ENCODE measurements at regions not wholly inside any gene's neighbourhood (a gene's known extent, or its start where the extent isn't known, plus 50 kb on each side); places are given as distances from the start of the nearest gene placed in this dataset.

- peaks cover 0 to 4% (median 0%) of the 10 kb centered on the region in 3 donors for H3K27me3 ChIP-seq (ENCODE audit: control insufficient read depth in 3 of 3, insufficient read depth in 3 of 3, low read length in 2 of 3)
- H3K9me3 ChIP-seq (ENCODE audit: control insufficient read depth in 4 of 4, insufficient read depth in 3 of 4, low read length in 3 of 4) = peaks cover 0 to 2% (median 0%) of the 10 kb centered on the region in 4 donors
- no peak for DNase-seq
- H3K36me3 ChIP-seq (ENCODE audit: control insufficient read depth in 4 of 4, insufficient read depth in 4 of 4, low read length in 4 of 4) = no peaks in the 10 kb centered on the region
- 90 to 96% methylated on average over 3 of the region's 3 CpGs for WGBS, 2 donors
- H3K4me1 ChIP-seq (ENCODE audit: control insufficient read depth in 5 of 5, insufficient read depth in 5 of 5, low read length in 5 of 5) = no peaks in the 10 kb centered on the region
- TF ChIP-seq, protein P1, sequence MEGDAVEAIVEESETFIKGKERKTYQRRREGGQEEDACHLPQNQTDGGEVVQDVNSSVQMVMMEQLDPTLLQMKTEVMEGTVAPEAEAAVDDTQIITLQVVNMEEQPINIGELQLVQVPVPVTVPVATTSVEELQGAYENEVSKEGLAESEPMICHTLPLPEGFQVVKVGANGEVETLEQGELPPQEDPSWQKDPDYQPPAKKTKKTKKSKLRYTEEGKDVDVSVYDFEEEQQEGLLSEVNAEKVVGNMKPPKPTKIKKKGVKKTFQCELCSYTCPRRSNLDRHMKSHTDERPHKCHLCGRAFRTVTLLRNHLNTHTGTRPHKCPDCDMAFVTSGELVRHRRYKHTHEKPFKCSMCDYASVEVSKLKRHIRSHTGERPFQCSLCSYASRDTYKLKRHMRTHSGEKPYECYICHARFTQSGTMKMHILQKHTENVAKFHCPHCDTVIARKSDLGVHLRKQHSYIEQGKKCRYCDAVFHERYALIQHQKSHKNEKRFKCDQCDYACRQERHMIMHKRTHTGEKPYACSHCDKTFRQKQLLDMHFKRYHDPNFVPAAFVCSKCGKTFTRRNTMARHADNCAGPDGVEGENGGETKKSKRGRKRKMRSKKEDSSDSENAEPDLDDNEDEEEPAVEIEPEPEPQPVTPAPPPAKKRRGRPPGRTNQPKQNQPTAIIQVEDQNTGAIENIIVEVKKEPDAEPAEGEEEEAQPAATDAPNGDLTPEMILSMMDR (IDR thresholded peaks at IDR 0.05; ENCODE audit: control extremely low read depth, extremely low read depth) = no peak
- H3K27ac ChIP-seq (ENCODE audit: low read depth in 1 of 2, low read length in 1 of 2) = no peak overlapping the region
- ATAC-seq (ENCODE audit: insufficient read depth, low FRiP score) = no peak
- no peak overlapping the region for H3K4me3 ChIP-seq
- no peak overlapping the region for H3K9ac ChIP-seq (ENCODE audit: insufficient read depth in 1 of 2, low read length in 2 of 2)
These were observed 113.5 kb upstream of the TEX51 start for GRCh38 chr2:126785236-126785635.

DNA sequence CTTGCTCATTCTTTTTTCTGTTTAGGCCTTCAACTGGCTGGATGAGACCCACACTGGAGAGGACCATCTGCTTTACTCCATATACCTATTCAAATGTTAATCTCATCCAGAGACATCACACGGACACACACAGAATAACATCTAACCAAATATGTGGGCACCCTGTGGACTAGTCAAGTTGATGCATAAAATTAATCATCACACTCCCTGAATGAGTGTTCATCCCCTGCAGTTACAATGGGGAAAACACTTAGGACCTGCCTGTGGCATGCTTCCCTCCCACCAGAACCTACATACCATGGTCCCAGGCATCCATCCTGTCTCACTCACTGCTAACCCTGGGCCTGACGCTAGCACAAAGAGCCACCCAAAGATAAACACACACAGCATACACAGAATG is 112.8 kb upstream of the TEX51 start:
- 91 to 92% methylated on average over 2 of the region's 2 CpGs for whole genome bisulfite sequencing, 2 donors
- DNase-seq (no peak), ATAC-seq (ENCODE audit: insufficient read depth, low FRiP score) (no peak)
- peaks cover 0 to 2% (median 0%) of the 10 kb centered on the region in 4 donors for H3K9me3 ChIP-seq (ENCODE audit: control insufficient read depth in 4 of 4, insufficient read depth in 3 of 4, low read length in 3 of 4)
- no peak overlapping the region for H3K9ac ChIP-seq (ENCODE audit: insufficient read depth in 1 of 2, low read length in 2 of 2)
- H3K27me3 ChIP-seq (ENCODE audit: control insufficient read depth in 3 of 3, insufficient read depth in 3 of 3, low read length in 2 of 3) = peaks cover 0 to 4% (median 0%) of the 10 kb centered on the region in 3 donors
- no peak overlapping the region for H3K4me3 ChIP-seq
- H3K36me3 ChIP-seq (ENCODE audit: control insufficient read depth in 4 of 4, insufficient read depth in 4 of 4, low read length in 4 of 4) = no peaks in the 10 kb centered on the region
- TF ChIP-seq, protein P1 (IDR thresholded peaks at IDR 0.05; ENCODE audit: control extremely low read depth, extremely low read depth) = no peak
- no peaks in the 10 kb centered on the region for H3K4me1 ChIP-seq (ENCODE audit: control insufficient read depth in 5 of 5, insufficient read depth in 5 of 5, low read length in 5 of 5)
- H3K27ac ChIP-seq (ENCODE audit: low read depth in 1 of 2, low read length in 1 of 2) = no peak overlapping the region

- WGBS, 2 donors = 93 to 98% methylated on average over 4 of the region's 4 CpGs
- DNase-seq = no peak
- no peak overlapping the region for H3K4me3 ChIP-seq
- no peak overlapping the region for H3K27ac ChIP-seq (ENCODE audit: low read depth in 1 of 2, low read length in 1 of 2)
- no peaks in the 10 kb centered on the region for H3K36me3 ChIP-seq (ENCODE audit: control insufficient read depth in 4 of 4, insufficient read depth in 4 of 4, low read length in 4 of 4)
- H3K9ac ChIP-seq (ENCODE audit: insufficient read depth in 1 of 2, low read length in 2 of 2) = no peak overlapping the region
- ATAC-seq (ENCODE audit: insufficient read depth, low FRiP score) = no peak
- H3K9me3 ChIP-seq (ENCODE audit: control insufficient read depth in 4 of 4, insufficient read depth in 3 of 4, low read length in 3 of 4) = peaks cover 0 to 2% (median 0%) of the 10 kb centered on the region in 4 donors
- peaks cover 0 to 4% (median 0%) of the 10 kb centered on the region in 3 donors for H3K27me3 ChIP-seq (ENCODE audit: control insufficient read depth in 3 of 3, insufficient read depth in 3 of 3, low read length in 2 of 3)
- TF ChIP-seq, protein P1 (IDR thresholded peaks at IDR 0.05; ENCODE audit: control extremely low read depth, extremely low read depth) = no peak
- H3K4me1 ChIP-seq (ENCODE audit: control insufficient read depth in 5 of 5, insufficient read depth in 5 of 5, low read length in 5 of 5) = no peaks in the 10 kb centered on the region
These were observed 111.9 kb upstream of the TEX51 start for GRCh38 chr2:126786765-126787164.

DNA sequence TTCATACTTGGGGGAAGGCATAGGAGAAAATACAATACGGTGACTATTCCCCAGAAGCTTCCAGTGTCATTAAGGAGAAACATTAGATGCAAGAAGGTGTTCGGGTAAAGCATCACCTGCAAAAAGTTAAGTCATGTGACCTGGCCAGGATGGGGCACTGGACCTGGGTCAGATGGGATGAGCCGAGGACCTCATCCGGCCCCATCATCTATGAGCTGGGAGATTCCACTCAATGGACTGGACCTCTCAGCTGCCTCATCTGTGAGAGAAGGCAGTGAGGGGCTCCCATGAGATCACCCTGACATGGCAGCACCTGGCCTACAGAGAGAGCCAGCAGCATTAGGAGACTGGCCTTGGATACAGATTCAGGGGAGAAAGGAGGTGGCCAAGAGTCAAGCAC is 111.4 kb upstream of the TEX51 start:
- WGBS, 2 donors = 95% methylated on average over 4 of the region's 4 CpGs
- H3K36me3 ChIP-seq (ENCODE audit: control insufficient read depth in 4 of 4, insufficient read depth in 4 of 4, low read length in 4 of 4) = no peaks in the 10 kb centered on the region
- no peak for ATAC-seq (ENCODE audit: insufficient read depth, low FRiP score)

More for the DNA sequence above, 111.4 kb upstream of the TEX51 start:
- Histone ChIP-seq H3K9me3 (ENCODE audit: control insufficient read depth in 4 of 4, insufficient read depth in 3 of 4, low read length in 3 of 4) (peaks cover 0 to 2% (median 0%) of the 10 kb centered on the region in 4 donors), H3K4me3 (no peak overlapping the region), H3K27me3 (ENCODE audit: control insufficient read depth in 3 of 3, insufficient read depth in 3 of 3, low read length in 2 of 3) (peaks cover 0 to 4% (median 0%) of the 10 kb centered on the region in 3 donors), H3K27ac (ENCODE audit: low read depth in 1 of 2, low read length in 1 of 2) (no peak overlapping the region), H3K4me1 (ENCODE audit: control insufficient read depth in 5 of 5, insufficient read depth in 5 of 5, low read length in 5 of 5) (no peaks in the 10 kb centered on the region), H3K9ac (ENCODE audit: insufficient read depth in 1 of 2, low read length in 2 of 2) (no peak overlapping the region)
- DNase-seq = no peak
- TF ChIP-seq, protein P1 (IDR thresholded peaks at IDR 0.05; ENCODE audit: control extremely low read depth, extremely low read depth) = no peak

Data from lung (tissue), 11 donors.